HG03108 (cell line): ENCODE measurements at regions not wholly inside any gene's neighbourhood (a gene's known extent, or its start where the extent isn't known, plus 50 kb on each side); places are given as distances from the start of the nearest gene placed in this dataset.
A peak's percentile ranks its signal among the peaks of the same experiment; 100 is the strongest.

Source experiments
- ATAC-seq: cut with Tn5 transposase; IDR thresholded peaks from one replicate; pipeline ENCODE4 v1.9.1; 2021; ENCODE audit warnings: moderate library complexity; ENCODE audit not compliant: unreplicated experiment

- no peak for ATAC-seq
These were observed 175.2 kb upstream of the RAI14 start for GRCh38 chr5:34480810-34481528.

GRCh38 chr5:34483442-34484033 is 172.6 kb upstream of the RAI14 start:
- no peak for ATAC-seq

DNA sequence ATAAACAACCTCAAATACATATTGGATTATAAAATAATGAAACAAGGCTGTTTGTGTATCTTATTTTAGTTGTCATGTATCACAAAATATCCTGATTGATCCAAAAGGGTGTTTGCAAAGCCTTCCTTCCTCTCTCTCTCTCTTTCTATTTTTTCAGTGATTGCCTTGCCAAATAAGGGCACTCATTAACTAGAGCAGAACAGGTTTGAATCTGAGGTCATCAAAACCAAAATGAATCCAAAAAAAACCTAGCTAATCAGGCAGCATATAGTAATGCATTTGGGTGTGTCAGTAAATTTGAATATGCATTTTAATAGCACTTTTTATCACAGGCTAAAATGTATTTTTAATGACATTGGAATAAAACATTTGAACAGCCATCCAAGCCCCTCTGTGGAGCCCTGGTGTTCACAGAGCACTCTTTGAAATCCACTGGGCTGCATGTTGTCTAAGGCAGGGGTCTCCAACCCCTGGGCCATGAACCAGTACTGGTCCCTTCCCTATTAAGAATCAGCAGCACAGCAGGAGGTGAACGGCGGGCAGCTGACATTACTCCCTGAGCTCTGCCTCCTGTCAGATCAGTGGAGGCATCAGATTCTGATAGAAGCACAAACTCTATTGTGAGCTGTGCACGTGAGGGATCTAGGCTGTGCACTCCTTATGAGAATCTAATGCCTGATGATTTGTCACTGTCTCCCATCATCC is 171.8 kb upstream of the RAI14 start:
- no peak for ATAC-seq

DNA sequence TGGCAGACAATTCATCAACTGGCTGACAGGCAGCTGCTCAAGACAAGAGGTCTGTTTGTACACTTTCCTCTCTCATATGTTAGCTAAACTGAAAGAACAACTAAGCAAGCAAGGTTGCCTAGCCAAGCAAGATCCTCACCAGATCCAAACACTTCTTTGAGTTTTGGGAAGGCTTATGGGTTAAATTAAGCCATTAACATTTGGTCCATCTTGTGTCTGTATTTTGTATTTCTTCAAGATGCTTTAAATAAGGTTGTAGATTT is 170.4 kb upstream of the RAI14 start:
- no peak for ATAC-seq

GRCh38 chr5:34486160-34486848 is 169.8 kb upstream of the RAI14 start:
- ATAC-seq = no peak

GRCh38 chr5:34486849-34487158 is 169.3 kb upstream of the RAI14 start:
- no peak for ATAC-seq

DNA sequence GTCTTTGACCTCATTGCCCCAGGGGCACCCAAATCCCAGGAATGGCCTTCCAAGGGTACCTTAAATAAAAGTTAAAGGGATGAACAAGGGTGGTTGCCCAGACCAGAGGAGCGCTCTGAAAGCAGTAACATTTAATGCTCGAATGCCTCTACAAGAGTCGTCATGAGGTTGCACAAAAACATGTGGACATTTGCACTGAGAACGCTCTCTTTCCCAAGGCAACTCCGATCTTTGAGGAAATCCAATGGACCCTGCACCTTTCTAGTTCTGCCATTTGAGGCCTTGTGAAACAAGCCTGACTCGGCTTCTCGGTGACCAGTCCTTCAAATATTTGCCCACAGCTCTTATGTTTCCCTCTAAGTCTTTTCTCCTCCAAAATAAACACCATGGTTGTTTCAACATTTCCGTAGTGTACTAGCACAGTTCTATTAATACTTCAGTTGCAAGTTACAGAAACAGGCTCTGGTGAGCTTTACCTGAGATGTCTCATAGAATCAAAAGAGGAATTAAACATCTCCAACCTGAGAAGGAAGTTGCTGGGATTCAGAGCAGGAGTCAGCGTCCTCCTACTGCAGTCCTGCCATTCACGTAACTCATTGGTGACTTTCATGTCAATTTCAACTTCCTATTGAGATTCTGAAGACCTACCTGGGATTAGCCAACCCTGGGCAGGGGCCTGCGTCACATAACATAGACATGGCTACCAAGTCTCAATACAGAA is 168.8 kb upstream of the RAI14 start:
- ATAC-seq = no peak

GRCh38 chr5:34487956-34488355 is 168.2 kb upstream of the RAI14 start:
- ATAC-seq = no peak

- ATAC-seq = no peak
These were observed 167.1 kb upstream of the RAI14 start for GRCh38 chr5:34488984-34489383.

- ATAC-seq = no peak
These were observed 165.4 kb upstream of the RAI14 start for GRCh38 chr5:34490506-34491250.

- no peak for ATAC-seq
These were observed 164.9 kb upstream of the RAI14 start for GRCh38 chr5:34491251-34491620.

DNA sequence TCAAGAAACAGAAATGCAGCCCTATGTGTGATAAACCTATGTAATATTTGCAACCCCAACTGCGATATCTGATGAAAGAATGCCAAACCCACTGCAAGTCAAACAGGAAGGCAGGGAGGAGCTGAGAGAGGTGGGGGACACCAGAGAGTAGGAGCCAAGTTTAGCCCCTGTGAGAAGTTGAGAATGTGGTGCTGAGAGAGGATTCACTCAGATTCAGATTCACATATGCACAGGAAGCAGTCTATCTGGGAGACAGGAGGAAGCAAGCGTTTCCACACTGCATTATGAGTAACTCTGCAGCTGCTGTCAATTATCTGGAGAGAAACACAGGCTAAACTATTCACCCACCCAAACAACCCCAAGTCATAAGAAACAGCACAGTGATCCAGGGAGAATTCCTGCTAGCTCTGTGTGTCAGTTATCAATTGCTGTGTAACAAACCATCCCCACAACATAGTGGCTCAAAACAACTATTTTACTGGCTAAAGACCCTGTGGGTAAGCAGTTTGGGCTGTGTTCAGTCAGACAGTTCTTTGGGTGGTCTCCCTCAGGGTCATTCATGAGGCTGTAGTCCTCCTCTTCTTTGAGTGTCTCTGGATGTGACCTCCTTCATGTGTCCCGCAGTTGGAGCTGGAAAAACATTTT is 161.9 kb upstream of the RAI14 start:
- no peak for ATAC-seq

- ATAC-seq = no peak
These were observed 160.9 kb upstream of the RAI14 start for GRCh38 chr5:34495178-34495577.

DNA sequence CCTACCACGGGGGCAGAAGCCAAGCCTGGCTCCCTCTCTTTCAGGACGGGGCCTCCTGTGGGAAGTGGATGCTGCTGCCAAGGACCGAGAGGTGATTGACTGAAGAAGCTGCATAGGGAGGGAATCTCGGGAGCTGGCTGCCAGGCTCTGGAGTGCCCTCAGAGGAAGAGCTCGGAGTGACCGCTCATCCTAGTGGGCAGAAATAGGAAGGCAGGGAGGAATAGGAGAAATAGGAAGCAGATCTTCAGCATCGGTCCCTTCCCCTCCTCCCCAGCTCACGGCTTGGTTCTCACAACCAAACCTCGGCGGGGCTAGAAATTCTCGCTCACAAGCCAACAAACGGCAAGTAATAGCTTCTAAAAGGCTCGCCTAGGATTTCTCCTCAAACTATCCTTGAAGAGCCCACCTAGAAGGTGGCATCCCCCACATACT is 159.9 kb upstream of the RAI14 start:
- no peak for ATAC-seq

DNA sequence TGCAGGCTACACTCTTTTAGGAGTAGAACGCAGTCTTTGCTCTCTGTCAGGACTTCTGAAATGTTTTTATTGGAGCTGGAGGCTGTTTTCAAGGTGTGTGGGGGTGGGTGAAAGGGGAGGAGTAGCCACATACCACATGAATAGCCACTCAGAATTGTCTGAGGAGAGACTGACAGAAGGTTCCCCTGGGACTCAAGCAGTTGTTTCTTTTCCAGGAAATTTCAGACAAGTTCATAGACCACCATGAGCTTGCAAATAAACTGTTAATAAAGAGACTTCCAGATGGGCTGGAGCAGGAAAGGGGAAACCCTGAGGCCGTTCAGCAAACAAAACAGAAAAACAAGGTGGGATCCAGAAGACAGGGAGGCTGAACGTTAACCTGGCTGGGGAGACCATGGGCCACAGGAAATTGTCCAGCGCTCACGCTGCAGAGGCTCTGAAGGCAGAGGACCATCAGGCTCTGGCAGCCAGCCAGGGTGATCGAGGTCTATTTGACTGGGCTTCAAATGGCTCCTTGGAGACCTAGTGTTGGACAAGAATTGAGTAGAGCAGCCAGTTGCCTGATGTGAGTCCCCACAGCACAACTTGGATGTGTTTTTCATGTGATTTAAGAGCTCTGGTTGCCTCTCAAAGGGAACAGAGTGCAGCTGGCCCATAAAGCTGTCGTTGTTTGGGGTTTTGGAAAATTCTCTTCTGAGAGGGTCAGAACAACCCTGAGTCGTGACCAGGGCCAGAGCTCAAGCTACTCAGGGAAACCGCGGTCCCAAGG is 159.2 kb upstream of the RAI14 start:
- ATAC-seq = no peak

DNA sequence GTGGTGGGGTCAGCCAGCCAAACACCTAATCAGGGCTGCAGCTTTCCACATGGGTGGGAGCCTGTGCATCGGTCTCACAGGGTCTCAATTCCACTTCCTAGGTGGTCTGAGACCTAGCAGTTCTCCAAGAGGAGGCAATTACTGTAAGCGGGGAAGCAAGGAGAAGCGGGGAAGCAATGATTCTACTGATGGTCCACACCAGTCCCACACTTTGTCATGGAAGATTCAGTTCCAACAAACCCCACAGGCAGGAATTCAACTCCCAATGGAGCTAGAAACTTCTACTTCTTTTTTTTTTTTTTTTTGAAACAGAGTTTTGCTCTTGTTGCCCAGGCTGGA is 158.7 kb upstream of the RAI14 start:
- ATAC-seq = no peak

DNA sequence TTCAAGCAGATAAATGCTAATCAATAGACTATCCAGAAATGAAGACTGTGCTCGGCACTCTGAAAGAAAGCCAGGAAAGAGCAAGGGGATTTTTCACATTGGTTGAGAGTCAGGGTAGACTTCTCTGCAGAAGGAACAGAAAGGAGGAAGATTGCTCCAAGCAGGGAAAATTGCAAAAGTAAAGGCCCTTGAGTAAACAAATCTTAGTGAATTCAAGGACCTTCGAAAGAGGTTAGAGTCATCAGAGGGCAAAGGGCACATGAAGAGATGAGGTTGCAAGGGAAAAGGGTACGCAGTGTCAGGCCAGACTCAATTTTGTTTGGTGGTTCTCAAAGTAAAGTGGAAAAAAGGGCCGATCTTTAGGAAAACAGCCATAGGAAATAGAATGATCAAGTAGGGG is 157.6 kb upstream of the RAI14 start:
- no peak for ATAC-seq

- ATAC-seq = peak; percentile 83
These were observed 157.0 kb upstream of the RAI14 start for GRCh38 chr5:34499001-34499734.

- ATAC-seq = no peak
These were observed 155.8 kb upstream of the RAI14 start for GRCh38 chr5:34500236-34500847.
